Mucosa of descending colon (tissue), 3 donors: ENCODE measurements at regions not wholly inside any gene's neighbourhood (a gene's known extent, or its start where the extent isn't known, plus 50 kb on each side); places are given as distances from the start of the nearest gene placed in this dataset.

Experiments used
- ATAC-seq: fragments of 200-7000 bp; cut with Tn5 transposase; one replicate; pipeline ENCODE4 v1.9.1; 2020; ENCODE audit warnings: mild to moderate bottlenecking, moderate library complexity
- DNase-seq, 3 donors: peaks; one replicate each; pipeline ENCODE4 v3.0.0-alpha.2; 2020
- H3K36me3 ChIP-seq: fragments of 200-600 bp; one replicate; pipeline ENCODE4 v1.8.0; 2021; ENCODE audit warnings: low read depth, mild to moderate bottlenecking
- H3K4me1 ChIP-seq: fragments of 200-600 bp; one replicate; pipeline ENCODE4 v1.8.0; 2021; ENCODE audit warnings: low read depth, mild to moderate bottlenecking
- H3K4me3 ChIP-seq: fragments of 200-600 bp; one replicate; pipeline ENCODE4 v1.8.0; 2021; ENCODE audit warnings: mild to moderate bottlenecking
- H3K9me3 ChIP-seq: fragments of 200-600 bp; one replicate; pipeline ENCODE4 v1.8.0; 2021; ENCODE audit warnings: mild to moderate bottlenecking
- intact Hi-C, 2 donors: fragments of 100-400 bp; cut with DNase I in 1 of 2; cut with micrococcal nuclease in 1 of 2; formaldehyde crosslinking; loops; one replicate each; pipeline versions ENCODE4 v1.11.0 to v1.11.1; 2022; cut with DNase I, micrococcal nuclease
- TF ChIP-seq, protein P1 (sequence below): fragments of 200-600 bp; IDR thresholded peaks from one replicate; pipeline ENCODE4 v1.8.0; 2022; ENCODE audit warnings: antibody characterized with exemption, mild to moderate bottlenecking
- donor health status: DM: no; HTN: no; CAD: no; lungs with moderate emphysema.
- donor health status: DM: no; HTN: no; CAD: no.
- donor health status: DM: no; HTN: yes; CAD: no.

DNA sequence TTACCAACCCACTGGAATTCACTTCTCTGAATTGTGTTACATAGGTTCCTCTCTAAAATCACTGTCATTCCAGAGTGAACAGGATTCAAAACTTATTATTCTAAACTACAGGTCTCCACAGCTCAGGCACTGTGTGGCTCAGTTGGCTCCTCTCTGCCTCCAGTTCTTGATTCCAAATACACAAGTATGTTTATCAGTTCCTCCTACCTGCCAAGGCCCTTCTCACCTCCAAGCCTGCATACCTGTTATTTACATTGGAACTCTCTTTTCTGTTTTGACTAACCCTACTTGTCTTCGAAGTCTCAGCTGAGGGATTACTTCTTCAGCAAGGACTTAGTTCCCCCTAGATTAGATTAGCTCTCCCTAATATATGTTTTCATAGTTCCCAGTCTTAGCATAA, 397.6 kb upstream of the TMTC1 start:
- H3K9me3 ChIP-seq: no peaks in the 10 kb centered on the region
- ATAC-seq (no peak), DNase-seq (no peak)
- intact Hi-C loops: no loop called here
- no peaks in the 10 kb centered on the region for H3K4me1 ChIP-seq
- TF ChIP-seq, protein P1, sequence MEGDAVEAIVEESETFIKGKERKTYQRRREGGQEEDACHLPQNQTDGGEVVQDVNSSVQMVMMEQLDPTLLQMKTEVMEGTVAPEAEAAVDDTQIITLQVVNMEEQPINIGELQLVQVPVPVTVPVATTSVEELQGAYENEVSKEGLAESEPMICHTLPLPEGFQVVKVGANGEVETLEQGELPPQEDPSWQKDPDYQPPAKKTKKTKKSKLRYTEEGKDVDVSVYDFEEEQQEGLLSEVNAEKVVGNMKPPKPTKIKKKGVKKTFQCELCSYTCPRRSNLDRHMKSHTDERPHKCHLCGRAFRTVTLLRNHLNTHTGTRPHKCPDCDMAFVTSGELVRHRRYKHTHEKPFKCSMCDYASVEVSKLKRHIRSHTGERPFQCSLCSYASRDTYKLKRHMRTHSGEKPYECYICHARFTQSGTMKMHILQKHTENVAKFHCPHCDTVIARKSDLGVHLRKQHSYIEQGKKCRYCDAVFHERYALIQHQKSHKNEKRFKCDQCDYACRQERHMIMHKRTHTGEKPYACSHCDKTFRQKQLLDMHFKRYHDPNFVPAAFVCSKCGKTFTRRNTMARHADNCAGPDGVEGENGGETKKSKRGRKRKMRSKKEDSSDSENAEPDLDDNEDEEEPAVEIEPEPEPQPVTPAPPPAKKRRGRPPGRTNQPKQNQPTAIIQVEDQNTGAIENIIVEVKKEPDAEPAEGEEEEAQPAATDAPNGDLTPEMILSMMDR: no peak
- no peak overlapping the region for H3K4me3 ChIP-seq
- H3K36me3 ChIP-seq: no peaks in the 10 kb centered on the region

DNA sequence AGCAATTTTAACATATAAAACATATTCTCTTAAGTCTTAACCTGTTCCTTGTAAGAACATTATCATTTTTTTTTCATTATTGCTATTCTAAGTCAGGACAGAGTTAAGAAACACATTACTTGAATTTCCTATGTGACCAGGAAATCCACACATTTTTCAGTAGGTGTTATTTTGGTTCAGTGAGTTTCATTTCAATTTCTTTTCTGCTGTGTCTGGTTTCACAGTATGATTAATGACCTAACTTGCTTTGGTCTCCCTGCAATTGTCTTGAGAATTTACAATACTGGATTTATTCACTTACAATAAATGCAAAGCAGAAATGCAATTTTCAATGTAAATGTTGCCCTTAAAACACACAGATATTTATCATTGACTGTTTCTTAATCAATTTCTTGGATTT, 396.9 kb upstream of the TMTC1 start:
- Histone ChIP-seq H3K36me3 (no peaks in the 10 kb centered on the region), H3K4me3 (no peak overlapping the region), H3K9me3 (no peaks in the 10 kb centered on the region), H3K4me1 (no peaks in the 10 kb centered on the region)
- DNase-seq: no peak
- TF ChIP-seq, protein P1: no peak
- intact Hi-C loops: no loop called here
- no peak for ATAC-seq

DNA sequence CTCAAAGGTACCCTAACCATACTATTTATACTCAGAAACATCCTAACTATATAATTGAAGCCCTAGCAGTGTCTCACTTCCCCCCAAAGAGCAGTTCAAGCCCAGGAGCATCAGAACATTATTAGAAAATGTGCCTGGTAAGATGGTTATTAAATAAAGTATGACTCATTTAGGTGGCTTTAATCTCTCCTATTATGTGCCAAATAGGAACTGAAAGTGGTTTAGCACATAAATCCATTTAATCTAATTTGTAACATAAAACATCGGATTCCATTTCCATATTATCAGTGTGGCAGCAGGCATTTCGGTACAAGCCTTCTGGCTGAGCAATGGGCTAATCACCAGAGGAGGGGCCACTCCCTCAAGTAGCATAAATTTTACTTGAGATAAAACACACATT, 395.2 kb upstream of the TMTC1 start:
- DNase-seq: no peak
- Histone ChIP-seq H3K9me3 (no peaks in the 10 kb centered on the region), H3K4me3 (no peak overlapping the region), H3K4me1 (no peaks in the 10 kb centered on the region), H3K36me3 (no peaks in the 10 kb centered on the region)
- TF ChIP-seq, protein P1: no peak
- intact Hi-C loops: no loop called here
- no peak for ATAC-seq

- ATAC-seq (no peak), DNase-seq (no peak)
- Histone ChIP-seq H3K9me3 (no peaks in the 10 kb centered on the region), H3K4me1 (no peaks in the 10 kb centered on the region), H3K4me3 (no peak overlapping the region), H3K36me3 (no peaks in the 10 kb centered on the region)
- intact Hi-C loops: no loop called here
- TF ChIP-seq, protein P1: no peak
Observed at GRCh38 chr12:30169839-30170591, 386.3 kb upstream of the TMTC1 start.

DNA sequence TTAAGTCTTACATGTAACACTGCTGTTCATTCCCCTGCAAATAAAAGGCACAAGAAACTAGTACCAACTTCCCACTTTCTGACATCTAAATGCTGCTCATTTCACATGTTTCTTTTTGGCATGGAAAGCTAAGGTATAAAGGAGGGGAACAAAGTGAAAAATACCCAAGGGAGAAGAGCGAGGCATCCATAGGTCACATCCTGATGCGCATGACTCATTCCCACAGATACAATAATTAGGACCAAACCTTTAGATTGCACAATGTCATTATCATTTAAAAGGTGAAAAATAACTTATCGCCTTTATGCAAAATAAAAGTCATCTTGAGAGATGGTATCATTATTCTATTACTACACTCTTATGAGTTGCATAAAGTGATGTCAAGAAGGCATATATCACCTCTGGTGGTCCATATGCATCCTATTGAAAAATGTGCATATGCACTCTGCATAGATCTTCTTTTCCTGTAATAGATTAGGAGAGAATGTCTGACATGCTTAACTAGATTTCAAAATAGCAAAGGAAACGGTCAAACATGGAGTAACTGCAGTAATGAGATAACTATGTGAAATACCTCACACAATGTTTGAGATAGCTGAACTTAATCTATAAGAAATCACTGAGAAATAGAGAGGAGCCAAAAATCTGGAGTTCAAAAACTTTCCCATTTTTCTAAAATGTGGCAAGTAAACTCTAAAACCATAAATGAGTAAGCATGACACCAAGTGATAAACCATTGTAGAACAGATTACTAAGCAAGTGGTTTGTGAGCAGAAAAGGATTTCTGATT, 382.5 kb upstream of the TMTC1 start:
- no peak for DNase-seq
- H3K9me3 ChIP-seq: no peaks in the 10 kb centered on the region
- H3K4me3 ChIP-seq: no peak overlapping the region
- intact Hi-C loops: no loop called here
- TF ChIP-seq, protein P1: no peak
- no peak for ATAC-seq
- H3K36me3 ChIP-seq: no peaks in the 10 kb centered on the region
- H3K4me1 ChIP-seq: no peaks in the 10 kb centered on the region
